GM12873 (cell line): ENCODE measurements at regions not wholly inside any gene's neighbourhood (a gene's known extent, or its start where the extent isn't known, plus 50 kb on each side); places are given as distances from the start of the nearest gene placed in this dataset.

ENCODE experiments used
- CTCF ChIP-seq: IDR thresholded peaks from 2 replicates; pipeline ENCODE4 v1.5.1; 2012; ENCODE audit warnings: low read depth, mild to moderate bottlenecking, moderate library complexity, low read length, control low read depth; ENCODE audit not compliant: insufficient read depth; ENCODE audit errors: missing control alignments

DNA sequence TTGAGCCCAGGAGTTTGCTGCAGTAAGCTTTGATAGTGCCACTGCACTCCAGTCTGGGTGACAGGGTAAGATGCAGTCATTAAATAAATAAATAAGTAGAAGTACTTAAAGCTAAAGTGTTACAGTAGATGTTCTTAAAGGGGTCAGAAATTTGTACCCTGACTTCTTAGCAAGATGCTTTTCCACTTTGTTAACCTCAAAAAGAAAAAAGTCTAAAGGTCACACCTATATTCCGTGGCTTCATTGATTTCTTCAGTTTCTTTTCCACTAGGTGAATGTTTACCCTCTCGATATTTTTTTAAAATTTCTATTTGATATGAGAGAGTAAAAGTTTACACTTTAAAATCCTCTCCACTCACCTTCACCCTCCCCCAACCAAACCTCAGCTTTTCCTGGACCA lies 64.3 kb upstream of the PLEKHA5 start:
- no peak for TF ChIP-seq CTCF

DNA sequence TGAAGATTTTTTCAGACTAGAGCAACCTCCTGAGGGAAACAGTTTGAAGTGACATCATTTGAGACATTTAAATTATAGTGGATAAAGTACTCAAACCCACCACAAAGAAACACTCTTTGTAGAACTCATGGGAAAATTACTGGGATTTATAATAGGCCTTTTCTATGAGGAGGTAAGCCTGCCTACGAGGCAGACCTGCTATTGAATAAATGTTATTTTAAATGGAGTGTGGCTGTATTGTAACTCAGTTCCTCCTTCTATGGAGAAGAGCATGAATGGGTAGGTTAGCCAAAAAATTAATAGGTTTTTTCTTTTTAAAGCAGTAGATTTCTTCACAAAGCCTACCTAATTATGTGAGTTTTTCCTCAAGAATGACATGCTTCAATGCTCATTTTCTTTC lies 63.7 kb upstream of the PLEKHA5 start:
- TF ChIP-seq CTCF, result no peak

DNA sequence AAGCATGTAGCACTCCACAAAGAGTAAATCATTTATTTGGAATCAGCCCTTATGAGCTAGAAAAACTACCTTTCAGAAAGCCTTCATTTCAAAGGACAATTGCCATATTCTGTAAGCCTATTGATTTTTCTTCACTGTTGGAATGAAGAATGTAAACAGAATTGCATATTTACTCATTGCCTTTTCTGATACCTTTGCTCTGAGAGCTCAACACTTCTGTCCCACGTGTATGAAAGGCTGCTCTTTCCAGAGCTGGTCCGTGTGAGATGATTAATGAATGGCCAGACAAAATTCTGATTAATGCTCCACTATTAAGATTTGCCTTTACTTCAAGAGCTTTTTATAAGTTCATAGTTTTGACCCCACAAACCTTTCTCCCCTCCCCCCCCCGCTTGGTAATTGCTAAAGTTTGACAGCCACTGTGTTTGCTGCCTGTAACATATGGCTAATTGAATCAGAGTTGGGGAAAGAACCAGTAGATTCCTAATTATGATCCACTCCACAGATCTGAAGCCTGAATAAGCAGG lies 63.0 kb upstream of the PLEKHA5 start:
- TF ChIP-seq CTCF, result no peak

- TF ChIP-seq CTCF, result no peak
Measured at GRCh38 chr12:19068137-19068536, 61.4 kb upstream of the PLEKHA5 start.

DNA sequence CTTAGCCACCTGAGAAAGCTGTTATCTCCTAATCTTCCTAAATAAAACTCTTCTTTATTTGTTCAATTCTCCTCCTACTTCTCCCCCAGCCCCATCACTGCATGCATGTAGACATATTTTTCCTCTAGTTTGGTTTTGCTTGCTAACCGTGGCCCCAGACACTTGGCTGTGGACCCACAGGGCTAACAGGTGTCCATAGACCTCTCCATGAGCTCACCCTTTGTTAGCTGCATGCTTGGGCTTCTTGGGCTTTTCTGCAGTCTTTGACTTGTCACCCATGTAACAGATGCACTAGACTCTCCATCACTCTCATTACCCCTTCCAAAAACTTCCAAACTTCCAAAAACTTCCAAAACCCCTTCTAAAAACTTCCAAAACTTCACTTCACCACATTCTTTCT lies 59.2 kb upstream of the PLEKHA5 start:
- TF ChIP-seq CTCF, result no peak

GRCh38 chr12:19074700-19075099 lies 54.8 kb upstream of the PLEKHA5 start:
- no peak for TF ChIP-seq CTCF

DNA sequence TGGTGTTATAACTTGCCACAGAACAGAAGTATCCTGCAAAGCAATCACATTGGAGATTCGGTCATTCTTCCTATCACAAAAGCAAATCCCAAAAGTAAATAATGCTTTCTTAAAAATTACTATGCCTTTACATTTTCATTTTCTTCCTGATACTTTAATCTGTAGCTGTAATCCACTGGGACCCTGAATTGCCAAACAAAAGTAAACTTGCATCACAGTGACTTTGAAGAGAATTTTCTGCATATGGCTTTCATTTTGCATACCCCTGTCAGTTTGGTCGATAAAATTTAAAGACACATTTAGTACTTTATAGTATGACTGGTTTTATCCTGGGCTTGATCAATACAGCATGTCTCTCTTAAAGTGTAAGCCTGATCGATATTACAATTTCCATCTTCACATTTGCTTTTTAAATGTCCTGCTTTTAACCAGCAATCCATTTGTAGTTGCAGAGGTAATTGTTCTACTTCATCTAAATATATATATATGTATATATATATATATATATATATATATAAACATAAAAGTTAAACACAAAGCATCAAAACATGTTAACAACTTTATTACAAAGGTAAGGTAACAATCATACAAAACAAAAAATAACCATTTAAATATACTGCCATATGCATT lies 53.7 kb upstream of the PLEKHA5 start:
- TF ChIP-seq CTCF, result no peak
